Central memory CD8-positive, alpha-beta T cell (primary cell): ENCODE measurements at regions not wholly inside any gene's neighbourhood (a gene's known extent, or its start where the extent isn't known, plus 50 kb on each side); places are given as distances from the start of the nearest gene placed in this dataset.

Source experiments
- ATAC-seq: fragments of 150-1000 bp; cut with Tn5 transposase; replicated peaks from 2 replicates; pipeline ENCODE4 v1.10.0; 2022; ENCODE audit warnings: mild to moderate bottlenecking, moderate FRiP score, moderate number of reproducible peaks; ENCODE audit not compliant: poor library complexity, severe bottlenecking; ENCODE audit errors: extremely low read depth
- DNase-seq, 2 donors: peaks; one replicate each; pipeline ENCODE4 v3.0.0; 2021; ENCODE audit warnings: low spot score in 2 of 2
- H3K27ac Mint-ChIP-seq: one replicate; pipeline ENCODE4 v1.8.0; 2022; ENCODE audit warnings: low read depth, mild to moderate bottlenecking, moderate library complexity, mixed read lengths
- H3K27me3 Mint-ChIP-seq: one replicate; pipeline ENCODE4 v1.8.0; 2022; ENCODE audit warnings: mixed read lengths
- H3K36me3 Mint-ChIP-seq: one replicate; pipeline ENCODE4 v1.8.0; 2022; ENCODE audit warnings: mild to moderate bottlenecking, moderate library complexity, mixed read lengths; ENCODE audit not compliant: insufficient read depth
- H3K4me1 Mint-ChIP-seq: one replicate; pipeline ENCODE4 v1.8.0; 2022; ENCODE audit warnings: mixed read lengths
- H3K4me3 Mint-ChIP-seq: one replicate; pipeline ENCODE4 v1.8.0; 2022; ENCODE audit warnings: mild to moderate bottlenecking, moderate library complexity, mixed read lengths
- H3K9me3 Mint-ChIP-seq: one replicate; pipeline ENCODE4 v1.8.0; 2022; ENCODE audit warnings: mixed read lengths

DNA sequence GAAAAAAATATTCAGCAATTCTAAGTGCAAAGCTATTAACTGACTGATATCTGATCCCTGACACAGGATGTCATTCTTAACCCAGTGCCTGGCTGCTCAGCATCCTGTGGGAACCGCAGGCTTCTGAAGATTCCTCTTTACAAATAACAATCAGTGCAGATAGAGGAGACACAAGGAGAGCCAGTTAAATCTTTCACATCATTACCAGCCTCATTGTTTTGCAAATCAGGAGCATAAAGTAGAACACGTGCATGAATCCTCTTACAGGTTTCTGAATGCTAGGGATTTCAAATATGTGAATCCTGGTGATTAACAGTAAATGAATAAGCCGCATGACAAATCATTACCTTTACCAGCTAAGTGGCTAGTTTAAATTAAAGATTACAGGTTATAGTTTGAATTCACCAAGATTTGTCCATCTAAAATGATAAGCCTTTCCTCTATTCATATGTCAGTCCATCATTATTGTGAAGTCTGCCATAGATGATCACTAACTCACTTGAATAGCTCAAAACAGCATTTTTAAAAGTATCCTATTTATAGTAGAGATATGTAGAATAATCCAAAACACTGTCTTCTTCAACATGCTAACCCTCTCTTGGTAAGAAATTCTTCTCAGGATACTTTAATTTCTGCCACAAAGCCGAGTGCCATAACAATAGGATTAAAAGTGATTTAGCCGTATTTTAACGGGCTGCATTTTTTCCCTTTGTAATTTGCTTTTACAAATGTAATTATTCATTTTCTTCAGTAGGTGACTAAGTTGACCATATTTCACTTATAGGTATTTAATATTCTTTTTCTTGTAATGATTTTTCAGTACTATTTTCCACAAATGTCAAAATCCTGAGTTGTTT, 367.3 kb upstream of the EPHA7 start:
- DNase-seq: no peak
- H3K9me3 Mint-ChIP-seq: peaks cover 15% of the 10 kb centered on the region
- ATAC-seq: no peak

DNA sequence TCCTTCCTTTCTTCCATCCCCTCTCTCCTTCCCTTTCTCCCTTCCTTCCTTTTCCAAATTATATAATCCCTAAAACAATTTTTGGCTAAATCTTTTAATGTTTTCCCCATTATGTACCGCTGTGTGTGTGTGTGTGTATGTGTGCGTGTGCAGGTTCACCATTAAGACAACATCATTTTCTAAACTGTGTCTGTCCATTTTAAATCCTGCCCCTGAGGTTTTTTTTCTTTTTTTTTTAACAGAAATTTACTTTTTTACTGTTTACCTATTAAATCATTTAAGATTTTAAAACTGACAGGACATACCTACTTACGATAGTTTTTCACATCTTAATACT, 366.3 kb upstream of the EPHA7 start:
- peaks cover 15% of the 10 kb centered on the region for H3K9me3 Mint-ChIP-seq
- no peaks in the 10 kb centered on the region for H3K4me1 Mint-ChIP-seq
- H3K27ac Mint-ChIP-seq: no peak overlapping the region
- H3K36me3 Mint-ChIP-seq: no peaks in the 10 kb centered on the region
- DNase-seq (no peak), ATAC-seq (no peak)
- no peak overlapping the region for H3K4me3 Mint-ChIP-seq
- H3K27me3 Mint-ChIP-seq: no peaks in the 10 kb centered on the region

More for the DNA sequence above, 367.3 kb upstream of the EPHA7 start:
- Mint-ChIP-seq H3K36me3 (no peaks in the 10 kb centered on the region), H3K27ac (no peak overlapping the region), H3K4me3 (no peak overlapping the region), H3K27me3 (no peaks in the 10 kb centered on the region), H3K4me1 (no peaks in the 10 kb centered on the region)

DNA sequence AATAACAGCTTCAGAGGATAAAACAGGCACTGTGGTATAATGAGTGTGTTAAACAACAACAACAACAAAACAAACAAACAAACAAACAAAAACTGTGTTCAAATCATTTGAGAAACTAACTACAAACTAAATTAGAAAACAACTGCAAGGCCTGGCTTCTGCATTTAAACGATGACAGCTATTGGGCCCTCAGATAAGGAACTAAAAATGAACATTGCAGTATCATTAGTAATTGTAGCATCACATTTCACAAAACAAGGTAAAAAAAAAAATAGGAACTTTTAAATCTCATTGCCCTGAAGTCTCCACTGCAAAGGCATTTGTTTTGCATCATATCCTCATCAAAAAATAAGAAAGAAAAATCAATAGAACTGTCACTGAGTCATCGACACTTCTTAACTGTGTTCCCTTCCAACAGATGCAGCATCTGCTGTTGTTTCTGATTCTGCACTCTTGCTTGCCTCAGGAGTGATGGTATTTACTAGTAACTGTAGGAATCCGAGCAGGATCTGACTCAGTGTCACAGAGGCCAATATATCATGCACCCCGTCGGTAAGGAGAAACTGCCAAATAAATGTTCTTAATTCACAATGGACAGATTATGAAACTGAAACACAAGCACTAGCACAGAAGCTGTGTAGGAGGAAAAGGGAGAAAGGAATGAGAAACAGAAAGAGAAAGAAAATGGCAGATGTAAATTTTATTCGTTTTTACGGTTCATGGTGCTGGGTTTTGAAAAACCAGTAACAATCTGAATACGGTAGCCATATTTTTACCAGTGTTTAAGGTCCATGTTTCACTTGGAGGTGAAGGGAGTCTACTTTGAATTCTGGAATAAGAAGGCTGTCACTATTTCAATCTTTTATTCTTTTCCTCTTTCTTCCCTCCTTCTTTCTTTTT, 365.7 kb upstream of the EPHA7 start:
- Mint-ChIP-seq H3K36me3 (no peaks in the 10 kb centered on the region), H3K9me3 (peaks cover 15% of the 10 kb centered on the region), H3K4me3 (no peak overlapping the region), H3K4me1 (no peaks in the 10 kb centered on the region), H3K27me3 (no peaks in the 10 kb centered on the region), H3K27ac (no peak overlapping the region)
- ATAC-seq (no peak), DNase-seq (no peak)

DNA sequence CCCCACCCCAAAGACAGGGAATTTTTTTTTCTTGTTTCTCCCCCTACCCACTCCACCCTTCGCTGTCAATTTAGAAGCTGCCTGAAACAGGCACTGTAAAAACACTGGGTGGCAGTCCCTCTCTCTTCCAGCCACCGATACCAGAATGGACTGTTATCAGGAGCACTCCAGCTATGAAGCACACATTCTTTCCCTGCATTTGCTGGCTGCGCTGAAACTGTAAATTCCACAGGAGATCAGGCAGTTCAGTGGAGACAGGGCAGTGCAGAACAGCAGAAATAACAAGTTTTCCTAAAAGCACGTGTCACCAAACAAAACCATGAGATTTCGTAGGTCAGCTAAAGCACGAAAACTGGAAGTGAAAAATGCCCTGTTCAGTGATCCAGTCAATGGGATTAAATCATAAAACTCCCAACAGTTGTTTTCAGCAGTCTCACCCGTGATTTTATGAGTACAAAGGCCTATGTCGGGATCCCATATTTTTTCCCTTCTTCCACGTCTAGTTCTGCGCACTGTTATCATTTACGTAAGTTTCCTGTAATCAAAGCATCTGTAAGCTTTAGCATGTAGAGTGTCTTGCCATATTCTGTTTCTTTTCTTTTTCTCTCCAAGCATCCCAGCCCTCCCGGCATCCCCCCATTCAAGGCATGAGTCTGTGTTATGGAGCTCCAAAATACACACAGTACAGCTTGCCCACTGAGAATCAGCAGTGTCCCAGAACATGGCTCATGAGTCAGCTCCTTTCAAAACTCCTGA, 359.9 kb upstream of the EPHA7 start:
- ATAC-seq (no peak), DNase-seq (no peak)
- Mint-ChIP-seq H3K4me1 (no peaks in the 10 kb centered on the region), H3K27me3 (no peaks in the 10 kb centered on the region), H3K4me3 (no peak overlapping the region), H3K9me3 (peaks cover 5% of the 10 kb centered on the region), H3K36me3 (no peaks in the 10 kb centered on the region), H3K27ac (no peak overlapping the region)

DNA sequence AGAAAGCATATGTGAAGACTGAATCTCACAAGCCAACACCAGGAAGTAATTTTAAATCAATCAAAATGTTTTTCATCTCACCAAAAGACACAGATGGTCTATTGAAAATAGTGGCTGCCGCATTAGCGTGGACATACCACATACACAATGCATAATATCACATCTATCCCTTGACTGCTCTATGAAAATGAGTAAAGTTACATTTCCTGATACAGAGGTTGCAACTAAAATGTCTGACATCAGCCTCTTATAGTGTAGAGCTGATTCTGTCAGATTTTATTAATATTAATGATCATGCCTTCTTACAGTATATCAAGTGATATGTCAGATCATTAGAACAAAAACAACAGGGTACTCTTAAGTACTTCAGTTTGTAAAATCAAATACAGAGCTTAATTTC, 339.8 kb upstream of the EPHA7 start:
- Mint-ChIP-seq H3K4me3 (no peak overlapping the region), H3K27ac (no peak overlapping the region), H3K9me3 (peaks cover 10% of the 10 kb centered on the region), H3K36me3 (no peaks in the 10 kb centered on the region), H3K4me1 (no peaks in the 10 kb centered on the region), H3K27me3 (no peaks in the 10 kb centered on the region)
- no peak for DNase-seq
- ATAC-seq: no peak

DNA sequence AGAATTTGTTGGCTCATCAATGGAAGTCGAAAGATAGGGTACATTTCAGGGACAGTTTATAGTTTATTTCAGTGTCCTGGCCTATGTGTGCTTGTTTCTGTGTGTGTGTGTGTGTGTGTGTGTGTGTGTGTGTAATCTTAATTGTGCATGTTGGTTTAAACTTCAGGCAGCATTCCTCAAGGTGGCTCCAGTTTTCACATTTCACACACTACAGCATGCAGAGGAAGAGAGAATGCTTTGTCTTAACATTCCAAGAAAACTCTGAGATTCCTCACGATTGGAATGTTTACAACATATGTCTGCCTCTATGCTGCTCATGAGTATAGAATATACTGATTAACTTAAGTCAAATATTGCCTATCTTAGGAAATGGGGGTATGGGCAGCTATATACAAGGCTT, 332.6 kb upstream of the EPHA7 start:
- Mint-ChIP-seq H3K4me3 (no peak overlapping the region), H3K36me3 (no peaks in the 10 kb centered on the region), H3K9me3 (peaks cover 7% of the 10 kb centered on the region), H3K27ac (no peak overlapping the region), H3K27me3 (no peaks in the 10 kb centered on the region), H3K4me1 (no peaks in the 10 kb centered on the region)
- ATAC-seq (no peak), DNase-seq (no peak)

DNA sequence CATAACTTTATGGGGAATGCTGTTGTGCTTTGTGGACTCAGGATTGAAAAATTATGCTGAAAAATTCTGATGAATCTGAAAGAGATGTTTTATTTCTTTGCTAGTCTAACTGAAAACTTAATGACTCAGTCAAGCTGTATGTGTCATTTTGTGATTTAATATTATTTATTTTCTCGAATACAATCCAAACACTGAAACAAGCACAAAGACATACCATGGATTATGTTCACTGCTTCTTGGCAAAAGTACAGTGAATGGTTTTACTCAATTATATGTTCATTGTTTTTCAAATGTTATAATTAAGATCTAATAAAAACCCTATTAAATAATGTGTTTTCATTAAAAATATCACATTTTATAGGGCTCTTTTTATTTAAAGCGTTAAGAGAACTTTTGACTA, 330.6 kb upstream of the EPHA7 start:
- H3K4me3 Mint-ChIP-seq: no peak overlapping the region
- no peaks in the 10 kb centered on the region for H3K36me3 Mint-ChIP-seq
- ATAC-seq (no peak), DNase-seq (no peak)
- H3K27me3 Mint-ChIP-seq: no peaks in the 10 kb centered on the region
- no peaks in the 10 kb centered on the region for H3K4me1 Mint-ChIP-seq
- no peak overlapping the region for H3K27ac Mint-ChIP-seq
- peaks cover 7% of the 10 kb centered on the region for H3K9me3 Mint-ChIP-seq

DNA sequence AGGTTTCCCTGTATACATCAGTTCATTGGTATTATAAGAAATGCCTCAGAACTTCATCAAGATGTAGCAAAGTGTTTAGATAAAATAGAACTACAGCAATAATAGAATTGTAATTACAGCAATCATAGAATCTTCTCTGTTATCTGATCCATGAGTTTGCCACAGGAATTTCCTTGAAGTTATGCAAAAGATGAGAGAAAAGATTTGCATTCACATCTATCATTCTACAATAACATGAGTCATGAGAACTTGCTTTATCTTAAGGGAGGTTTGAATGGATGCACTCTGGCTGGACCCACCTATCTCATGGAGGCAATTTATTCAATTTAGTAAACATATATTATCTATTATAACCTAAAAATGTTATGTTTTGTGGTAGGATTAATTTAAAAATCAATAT, 329.8 kb upstream of the EPHA7 start:
- no peaks in the 10 kb centered on the region for H3K4me1 Mint-ChIP-seq
- no peaks in the 10 kb centered on the region for H3K36me3 Mint-ChIP-seq
- ATAC-seq (no peak), DNase-seq (no peak)
- no peak overlapping the region for H3K27ac Mint-ChIP-seq
- no peaks in the 10 kb centered on the region for H3K27me3 Mint-ChIP-seq
- H3K4me3 Mint-ChIP-seq: no peak overlapping the region
- H3K9me3 Mint-ChIP-seq: peaks cover 2% of the 10 kb centered on the region

DNA sequence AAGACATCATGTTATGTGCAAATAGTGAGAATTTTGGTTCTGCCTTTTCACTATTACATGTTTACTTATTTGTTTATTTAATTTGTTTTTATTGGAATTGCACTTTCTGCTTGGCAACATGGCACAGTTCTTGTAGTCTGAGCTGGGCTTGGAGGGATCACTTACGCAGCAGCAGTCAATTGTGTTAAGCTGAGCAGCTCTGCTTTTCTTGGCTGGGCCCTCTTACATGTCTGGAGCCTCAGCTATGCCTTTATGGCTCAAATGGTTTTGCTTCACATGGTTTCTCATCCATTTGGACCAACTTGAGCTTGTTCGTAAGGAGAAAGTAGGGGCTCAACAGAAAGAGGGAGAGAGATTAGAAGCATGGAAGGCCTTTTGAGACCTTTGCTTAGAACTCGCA, 327.5 kb upstream of the EPHA7 start:
- H3K27ac Mint-ChIP-seq: no peak overlapping the region
- H3K36me3 Mint-ChIP-seq: peaks cover 3% of the 10 kb centered on the region
- no peak for ATAC-seq
- H3K4me1 Mint-ChIP-seq: no peaks in the 10 kb centered on the region
- peaks cover 11% of the 10 kb centered on the region for H3K9me3 Mint-ChIP-seq
- no peaks in the 10 kb centered on the region for H3K27me3 Mint-ChIP-seq
- no peak for DNase-seq
- H3K4me3 Mint-ChIP-seq: no peak overlapping the region

DNA sequence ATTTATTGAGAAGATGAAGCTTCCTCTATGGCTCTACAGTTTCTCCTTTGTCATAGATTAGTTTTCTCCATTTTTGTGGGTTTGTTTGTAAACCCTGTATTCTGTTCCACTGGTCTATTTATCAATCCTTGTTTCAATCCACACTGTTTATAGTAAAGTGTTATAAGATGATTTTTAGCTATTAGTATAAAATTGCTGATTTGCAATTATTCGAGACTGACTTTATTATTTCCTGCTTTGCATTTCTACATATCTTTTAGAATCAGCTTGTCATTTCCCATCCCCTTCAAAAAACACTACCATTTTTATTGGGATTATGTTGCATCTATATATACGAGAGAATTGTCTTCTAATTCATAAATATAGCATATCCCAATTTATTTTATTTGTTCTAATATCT, 325.9 kb upstream of the EPHA7 start:
- ATAC-seq (no peak), DNase-seq (no peak)
- Mint-ChIP-seq H3K9me3 (peaks cover 18% of the 10 kb centered on the region), H3K36me3 (peaks cover 3% of the 10 kb centered on the region), H3K4me3 (no peak overlapping the region), H3K4me1 (no peaks in the 10 kb centered on the region), H3K27me3 (no peaks in the 10 kb centered on the region), H3K27ac (no peak overlapping the region)

DNA sequence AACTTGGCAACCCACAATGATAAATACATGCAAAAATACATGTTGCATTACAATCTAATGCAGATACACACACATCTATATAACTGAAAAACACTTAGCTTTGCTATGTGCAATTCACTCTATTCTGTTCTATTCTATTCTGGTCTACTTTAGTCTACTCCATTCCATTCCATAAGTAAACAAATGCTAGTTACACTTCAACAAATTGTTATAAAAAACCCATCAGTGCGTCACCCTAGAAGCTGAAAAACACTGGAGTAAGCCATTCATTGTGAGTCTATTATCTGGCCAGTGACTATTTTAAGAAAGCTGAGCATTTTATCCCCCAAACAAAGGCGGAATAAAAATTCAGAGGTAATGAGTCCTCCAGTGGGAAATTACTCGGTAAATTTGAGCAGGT, 315.7 kb upstream of the EPHA7 start:
- Mint-ChIP-seq H3K27me3 (no peaks in the 10 kb centered on the region), H3K4me1 (no peaks in the 10 kb centered on the region), H3K36me3 (no peaks in the 10 kb centered on the region), H3K27ac (no peak overlapping the region), H3K4me3 (no peak overlapping the region), H3K9me3 (peaks cover 21% of the 10 kb centered on the region)
- DNase-seq (no peak), ATAC-seq (no peak)

DNA sequence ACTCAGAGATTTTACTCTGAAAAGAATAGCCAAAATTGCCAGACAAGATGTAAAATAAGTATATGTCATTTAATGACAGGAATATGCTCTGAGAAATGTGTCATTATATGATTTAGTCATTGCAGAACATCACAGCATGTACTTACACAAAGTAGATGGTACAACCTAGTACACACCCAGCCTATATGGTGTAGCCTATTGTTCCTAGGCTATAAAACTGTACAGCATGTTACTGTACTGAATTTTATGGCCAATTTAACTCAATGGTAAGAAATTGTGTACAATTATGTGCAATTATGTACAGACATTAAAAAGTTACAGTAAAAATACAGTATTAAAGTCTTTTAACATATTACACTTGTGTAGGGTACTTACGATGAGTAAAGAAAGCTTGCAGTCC, 311.9 kb upstream of the EPHA7 start:
- no peaks in the 10 kb centered on the region for H3K27me3 Mint-ChIP-seq
- DNase-seq: no peak
- H3K27ac Mint-ChIP-seq: no peak overlapping the region
- peaks cover 28% of the 10 kb centered on the region for H3K9me3 Mint-ChIP-seq
- no peaks in the 10 kb centered on the region for H3K36me3 Mint-ChIP-seq
- no peak overlapping the region for H3K4me3 Mint-ChIP-seq
- H3K4me1 Mint-ChIP-seq: no peaks in the 10 kb centered on the region
- ATAC-seq: no peak
